GM12878 (cell line): ENCODE measurements at regions not wholly inside any gene's neighbourhood (a gene's known extent, or its start where the extent isn't known, plus 50 kb on each side); places are given as distances from the start of the nearest gene placed in this dataset.

Source experiments
- EP300 ChIP-seq, 2 experiments: fragments of 150-350 bp in 1 of 2; IDR thresholded peaks; 2 replicates each; pipeline ENCODE4 v1.6.1; 2011 to 2012; ENCODE audit warnings: low read depth in 2 of 2, low read length in 2 of 2, borderline replicate concordance in 1 of 2, improper control_type of control experiment in 1 of 2, inconsistent platforms in 1 of 2; ENCODE audit not compliant: control insufficient read depth in 1 of 2
- HDAC2 ChIP-seq: fragments of 200-600 bp; sonication (generic); IDR thresholded peaks from 2 replicates; pipeline ENCODE4 v1.6.1; 2017
- IKZF2 ChIP-seq, 2 experiments: fragments of 450-650 bp; IDR thresholded peaks; 2 replicates each; pipeline ENCODE4 v1.6.1; 2017; ENCODE audit warnings: mild to moderate bottlenecking in 2 of 2, moderate library complexity in 2 of 2
- KLF5 ChIP-seq: fragments of 450-650 bp; IDR thresholded peaks from 2 replicates; pipeline ENCODE4 v1.6.1; 2014; ENCODE audit warnings: mild to moderate bottlenecking; ENCODE audit not compliant: partially characterized antibody
- NFIC ChIP-seq: IDR thresholded peaks from 2 replicates; pipeline ENCODE4 v1.6.1; 2012; ENCODE audit warnings: low read depth, mild to moderate bottlenecking, inconsistent platforms, low read length, moderate library complexity
- NR2F1 ChIP-seq: fragments of 450-650 bp; conservative IDR thresholded peaks from 2 replicates; pipeline ENCODE4 v1.6.1; 2017; ENCODE audit warnings: mild to moderate bottlenecking
- SREBF2 ChIP-seq: IDR thresholded peaks from 2 replicates; pipeline ENCODE4 v1.6.1; 2012; ENCODE audit warnings: mild to moderate bottlenecking, low read length
- WRNIP1 ChIP-seq: IDR thresholded peaks from 2 replicates; pipeline ENCODE4 v1.6.1; 2011; ENCODE audit warnings: low read depth, low read length, improper control_type of control experiment, borderline replicate concordance
- ZNF207 ChIP-seq: fragments of 450-650 bp; IDR thresholded peaks from 2 replicates; pipeline ENCODE4 v1.6.1; 2014; ENCODE audit warnings: antibody characterized with exemption, mild to moderate bottlenecking, borderline replicate concordance
- ZNF24 ChIP-seq: fragments of 450-650 bp; IDR thresholded peaks from 2 replicates; pipeline ENCODE4 v1.6.1; 2017; ENCODE audit warnings: antibody characterized with exemption, mild to moderate bottlenecking
- ZNF274 ChIP-seq: IDR thresholded peaks from one replicate; pipeline ENCODE4 v1.8.0; 2011; ENCODE audit not compliant: insufficient read length, insufficient read depth
- ZNF384 ChIP-seq: IDR thresholded peaks from 2 replicates; pipeline ENCODE4 v1.6.1; 2012; ENCODE audit warnings: low read depth, mild to moderate bottlenecking, low read length, improper control_type of control experiment, borderline replicate concordance
- ZNF622 ChIP-seq: fragments of 450-650 bp; IDR thresholded peaks from 2 replicates; pipeline ENCODE4 v1.6.1; 2017; ENCODE audit warnings: mild to moderate bottlenecking, inconsistent platforms
- TF ChIP-seq, protein P1 (sequence below): fragments of 450-650 bp; IDR thresholded peaks from 2 replicates; pipeline ENCODE4 v1.6.1; 2018; ENCODE audit warnings: borderline replicate concordance, mild to moderate bottlenecking; ENCODE audit not compliant: partially characterized antibody
- TF ChIP-seq, protein P2 (sequence below): fragments of 450-650 bp; IDR thresholded peaks from 2 replicates; pipeline ENCODE4 v1.6.1; 2016; ENCODE audit warnings: mild to moderate bottlenecking
- TF ChIP-seq, protein P3 (sequence below): fragments of 450-650 bp; formaldehyde crosslinking; IDR thresholded peaks from 2 replicates; pipeline ENCODE4 v1.5.0; 2022; ENCODE audit warnings: mild to moderate bottlenecking, missing genetic modification characterization
- TF ChIP-seq, protein P4 (sequence below): IDR thresholded peaks from 2 replicates; pipeline ENCODE4 v1.6.1; 2012; ENCODE audit warnings: low read depth, low read length, improper control_type of control experiment
- TF ChIP-seq, protein P5 (sequence below): fragments of 450-650 bp; IDR thresholded peaks from 2 replicates; pipeline ENCODE4 v1.6.1; 2016; ENCODE audit warnings: mild to moderate bottlenecking

DNA sequence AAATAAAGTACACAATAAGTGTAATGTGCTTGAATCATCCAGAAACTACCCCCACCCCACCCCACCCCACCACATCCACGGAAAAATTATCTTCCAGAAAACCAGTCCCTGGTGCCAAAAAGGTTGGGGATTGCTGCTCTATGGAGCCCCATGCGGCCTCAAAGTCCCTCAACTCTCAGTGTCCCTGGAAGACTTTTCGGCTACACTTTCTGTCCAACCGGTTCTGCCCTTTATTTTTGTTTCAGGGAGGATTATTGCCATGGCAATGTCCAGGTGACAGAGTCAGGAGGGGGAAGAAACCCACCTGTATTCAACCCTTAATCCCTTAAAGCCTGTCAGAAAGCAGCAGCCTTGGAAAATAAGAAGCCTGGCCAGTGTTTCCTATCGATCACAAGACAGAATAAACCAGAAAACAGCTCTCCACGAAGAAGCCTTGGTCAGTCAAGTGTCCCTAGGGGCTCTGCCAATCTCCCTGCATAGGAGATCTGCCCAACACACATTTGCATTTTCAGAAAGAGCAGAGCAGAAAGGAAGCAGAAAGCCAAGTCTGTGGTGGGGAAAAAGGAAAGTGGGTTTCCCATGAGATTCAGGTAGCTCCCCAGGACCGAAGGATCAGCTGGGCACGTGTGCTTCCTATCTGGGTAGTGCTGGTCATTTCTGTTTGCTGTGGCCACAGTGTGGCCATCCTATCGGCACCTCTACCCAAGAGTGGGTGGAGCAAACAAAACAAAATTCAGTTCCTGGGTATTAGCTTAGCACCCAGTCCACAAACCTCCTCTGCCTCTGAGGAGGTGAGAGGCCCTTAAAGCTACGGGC is 342.7 kb downstream of the SOX9 start (continued):
- TF ChIP-seq, protein P1, sequence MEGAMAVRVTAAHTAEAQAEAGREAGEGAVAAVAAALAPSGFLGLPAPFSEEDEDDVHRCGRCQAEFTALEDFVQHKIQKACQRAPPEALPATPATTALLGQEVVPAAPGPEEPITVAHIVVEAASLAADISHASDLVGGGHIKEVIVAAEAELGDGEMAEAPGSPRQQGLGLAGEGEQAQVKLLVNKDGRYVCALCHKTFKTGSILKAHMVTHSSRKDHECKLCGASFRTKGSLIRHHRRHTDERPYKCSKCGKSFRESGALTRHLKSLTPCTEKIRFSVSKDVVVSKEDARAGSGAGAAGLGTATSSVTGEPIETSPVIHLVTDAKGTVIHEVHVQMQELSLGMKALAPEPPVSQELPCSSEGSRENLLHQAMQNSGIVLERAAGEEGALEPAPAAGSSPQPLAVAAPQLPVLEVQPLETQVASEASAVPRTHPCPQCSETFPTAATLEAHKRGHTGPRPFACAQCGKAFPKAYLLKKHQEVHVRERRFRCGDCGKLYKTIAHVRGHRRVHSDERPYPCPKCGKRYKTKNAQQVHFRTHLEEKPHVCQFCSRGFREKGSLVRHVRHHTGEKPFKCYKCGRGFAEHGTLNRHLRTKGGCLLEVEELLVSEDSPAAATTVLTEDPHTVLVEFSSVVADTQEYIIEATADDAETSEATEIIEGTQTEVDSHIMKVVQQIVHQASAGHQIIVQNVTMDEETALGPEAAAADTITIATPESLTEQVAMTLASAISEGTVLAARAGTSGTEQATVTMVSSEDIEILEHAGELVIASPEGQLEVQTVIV = no peak
- TF ChIP-seq ZNF207 (no peak), IKZF2 (IDR thresholded peaks at IDR 0.05) (peak; percentile 82 to 85; a peak in 3 of 4 replicates), ZNF24 (no peak), SREBF2 (no peak), NFIC (no peak), ZNF384 (no peak), EP300 (IDR thresholded peaks at IDR 0.05; ENCODE audit: borderline replicate concordance in 1 of 2, control insufficient read depth in 1 of 2, low read depth in 2 of 2, low read length in 2 of 2) (peak in 1 of 2 experiments; percentile 49; a peak in 1 of 4 replicates), ZNF274 (no peak), NR2F1 (no peak), KLF5 (no peak), HDAC2 (no peak), ZNF622 (no peak), WRNIP1 (no peak; the same call in 1 of the 2 replicates)
- TF ChIP-seq, protein P2, sequence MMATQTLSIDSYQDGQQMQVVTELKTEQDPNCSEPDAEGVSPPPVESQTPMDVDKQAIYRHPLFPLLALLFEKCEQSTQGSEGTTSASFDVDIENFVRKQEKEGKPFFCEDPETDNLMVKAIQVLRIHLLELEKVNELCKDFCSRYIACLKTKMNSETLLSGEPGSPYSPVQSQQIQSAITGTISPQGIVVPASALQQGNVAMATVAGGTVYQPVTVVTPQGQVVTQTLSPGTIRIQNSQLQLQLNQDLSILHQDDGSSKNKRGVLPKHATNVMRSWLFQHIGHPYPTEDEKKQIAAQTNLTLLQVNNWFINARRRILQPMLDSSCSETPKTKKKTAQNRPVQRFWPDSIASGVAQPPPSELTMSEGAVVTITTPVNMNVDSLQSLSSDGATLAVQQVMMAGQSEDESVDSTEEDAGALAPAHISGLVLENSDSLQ = peak; percentile 67
- TF ChIP-seq, protein P3, sequence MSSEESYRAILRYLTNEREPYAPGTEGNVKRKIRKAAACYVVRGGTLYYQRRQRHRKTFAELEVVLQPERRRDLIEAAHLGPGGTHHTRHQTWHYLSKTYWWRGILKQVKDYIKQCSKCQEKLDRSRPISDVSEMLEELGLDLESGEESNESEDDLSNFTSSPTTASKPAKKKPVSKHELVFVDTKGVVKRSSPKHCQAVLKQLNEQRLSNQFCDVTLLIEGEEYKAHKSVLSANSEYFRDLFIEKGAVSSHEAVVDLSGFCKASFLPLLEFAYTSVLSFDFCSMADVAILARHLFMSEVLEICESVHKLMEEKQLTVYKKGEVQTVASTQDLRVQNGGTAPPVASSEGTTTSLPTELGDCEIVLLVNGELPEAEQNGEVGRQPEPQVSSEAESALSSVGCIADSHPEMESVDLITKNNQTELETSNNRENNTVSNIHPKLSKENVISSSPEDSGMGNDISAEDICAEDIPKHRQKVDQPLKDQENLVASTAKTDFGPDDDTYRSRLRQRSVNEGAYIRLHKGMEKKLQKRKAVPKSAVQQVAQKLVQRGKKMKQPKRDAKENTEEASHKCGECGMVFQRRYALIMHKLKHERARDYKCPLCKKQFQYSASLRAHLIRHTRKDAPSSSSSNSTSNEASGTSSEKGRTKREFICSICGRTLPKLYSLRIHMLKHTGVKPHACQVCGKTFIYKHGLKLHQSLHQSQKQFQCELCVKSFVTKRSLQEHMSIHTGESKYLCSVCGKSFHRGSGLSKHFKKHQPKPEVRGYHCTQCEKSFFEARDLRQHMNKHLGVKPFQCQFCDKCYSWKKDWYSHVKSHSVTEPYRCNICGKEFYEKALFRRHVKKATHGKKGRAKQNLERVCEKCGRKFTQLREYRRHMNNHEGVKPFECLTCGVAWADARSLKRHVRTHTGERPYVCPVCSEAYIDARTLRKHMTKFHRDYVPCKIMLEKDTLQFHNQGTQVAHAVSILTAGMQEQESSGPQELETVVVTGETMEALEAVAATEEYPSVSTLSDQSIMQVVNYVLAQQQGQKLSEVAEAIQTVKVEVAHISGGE = no peak
- TF ChIP-seq, protein P4, sequence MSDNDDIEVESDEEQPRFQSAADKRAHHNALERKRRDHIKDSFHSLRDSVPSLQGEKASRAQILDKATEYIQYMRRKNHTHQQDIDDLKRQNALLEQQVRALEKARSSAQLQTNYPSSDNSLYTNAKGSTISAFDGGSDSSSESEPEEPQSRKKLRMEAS = no peak
- TF ChIP-seq, protein P5, sequence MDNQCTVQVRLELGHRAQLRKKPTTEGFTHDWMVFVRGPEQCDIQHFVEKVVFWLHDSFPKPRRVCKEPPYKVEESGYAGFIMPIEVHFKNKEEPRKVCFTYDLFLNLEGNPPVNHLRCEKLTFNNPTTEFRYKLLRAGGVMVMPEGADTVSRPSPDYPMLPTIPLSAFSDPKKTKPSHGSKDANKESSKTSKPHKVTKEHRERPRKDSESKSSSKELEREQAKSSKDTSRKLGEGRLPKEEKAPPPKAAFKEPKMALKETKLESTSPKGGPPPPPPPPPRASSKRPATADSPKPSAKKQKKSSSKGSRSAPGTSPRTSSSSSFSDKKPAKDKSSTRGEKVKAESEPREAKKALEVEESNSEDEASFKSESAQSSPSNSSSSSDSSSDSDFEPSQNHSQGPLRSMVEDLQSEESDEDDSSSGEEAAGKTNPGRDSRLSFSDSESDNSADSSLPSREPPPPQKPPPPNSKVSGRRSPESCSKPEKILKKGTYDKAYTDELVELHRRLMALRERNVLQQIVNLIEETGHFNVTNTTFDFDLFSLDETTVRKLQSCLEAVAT = peak; percentile 64; the same call in 1 of the 2 replicates
